ENCODE measurements at regions not wholly inside any gene's neighbourhood (a gene's known extent, or its start where the extent isn't known, plus 50 kb on each side); places are given as distances from the start of the nearest gene placed in this dataset.

- Histone ChIP-seq H4K20me1 (ENCODE audit: insufficient read depth, low read length) (no peaks in the 10 kb centered on the region), H3K27ac (ENCODE audit: low read depth, low read length, poor library complexity, severe bottlenecking) (no peak overlapping the region), H3K27me3 (ENCODE audit: insufficient read depth, low read length) (no peaks in the 10 kb centered on the region), H3K79me2 (ENCODE audit: insufficient read depth, low read length) (no peaks in the 10 kb centered on the region), H3K4me3 (ENCODE audit: low read depth, low read length, poor library complexity, severe bottlenecking) (no peak overlapping the region), H3F3A (ENCODE audit: insufficient read depth, low read length) (no peaks in the 10 kb centered on the region), H3K9me2 (ENCODE audit: low read depth, low read length) (no peaks in the 10 kb centered on the region), H3K9ac (ENCODE audit: low read length) (no peak overlapping the region), H2AFZ (ENCODE audit: low read length) (no peak overlapping the region), H3K9me3 (ENCODE audit: low read length) (no peaks in the 10 kb centered on the region), H3K36me3 (ENCODE audit: insufficient read depth, low read length) (no peaks in the 10 kb centered on the region), H3K4me2 (ENCODE audit: low read length) (no peak overlapping the region), H3K4me1 (ENCODE audit: insufficient read depth, low read length, severe bottlenecking) (no peaks in the 10 kb centered on the region)
- TF ChIP-seq CTCF (IDR thresholded peaks at IDR 0.05; ENCODE audit: low read length) (no peak), EZH2 (IDR thresholded peaks at IDR 0.05; ENCODE audit: borderline replicate concordance, low read length) (no peak)
Measured at GRCh38 chr10:3494131-3494837, 290.7 kb downstream of the KLF6 start.

- H3K79me2 ChIP-seq (ENCODE audit: insufficient read depth, low read length) = no peaks in the 10 kb centered on the region
- no peak overlapping the region for H3K9ac ChIP-seq (ENCODE audit: low read length)
- no peaks in the 10 kb centered on the region for H3K9me2 ChIP-seq (ENCODE audit: low read depth, low read length)
- H3K4me3 ChIP-seq (ENCODE audit: low read depth, low read length, poor library complexity, severe bottlenecking) = no peak overlapping the region
- no peaks in the 10 kb centered on the region for H3K4me1 ChIP-seq (ENCODE audit: insufficient read depth, low read length, severe bottlenecking)
- no peak overlapping the region for H2AFZ ChIP-seq (ENCODE audit: low read length)
- TF ChIP-seq EZH2 (IDR thresholded peaks at IDR 0.05; ENCODE audit: borderline replicate concordance, low read length) = no peak
- H3K36me3 ChIP-seq (ENCODE audit: insufficient read depth, low read length) = no peaks in the 10 kb centered on the region
- no peaks in the 10 kb centered on the region for H4K20me1 ChIP-seq (ENCODE audit: insufficient read depth, low read length)
- no peak overlapping the region for H3K27ac ChIP-seq (ENCODE audit: low read depth, low read length, poor library complexity, severe bottlenecking)
- H3F3A ChIP-seq (ENCODE audit: insufficient read depth, low read length) = no peaks in the 10 kb centered on the region
- no peak overlapping the region for H3K4me2 ChIP-seq (ENCODE audit: low read length)
- no peaks in the 10 kb centered on the region for H3K27me3 ChIP-seq (ENCODE audit: insufficient read depth, low read length)
- H3K9me3 ChIP-seq (ENCODE audit: low read length) = no peaks in the 10 kb centered on the region
Measured at GRCh38 chr10:3493621-3494020, 291.4 kb downstream of the KLF6 start.

DNA sequence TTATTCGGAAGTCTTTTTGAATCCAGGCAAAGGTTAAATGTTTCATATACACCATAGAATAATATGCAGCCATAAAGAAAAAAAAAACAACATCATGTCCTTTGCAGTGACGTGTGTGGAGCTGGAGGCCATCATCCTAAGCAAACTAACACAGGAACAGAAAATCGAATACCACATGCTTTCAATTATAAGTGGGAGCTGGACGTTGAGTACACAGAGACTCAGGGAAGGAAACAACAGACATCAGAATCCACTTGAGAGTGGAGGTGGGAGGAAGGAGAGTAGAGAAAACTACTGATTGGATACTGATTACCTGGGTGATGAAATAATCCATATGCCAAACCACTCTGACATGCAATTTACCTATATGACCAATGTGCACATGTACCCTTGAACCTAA, 293.4 kb downstream of the KLF6 start:
- TF ChIP-seq EZH2 (IDR thresholded peaks at IDR 0.05; ENCODE audit: borderline replicate concordance, low read length) (no peak), CTCF (IDR thresholded peaks at IDR 0.05; ENCODE audit: low read length) (no peak)
- no peaks in the 10 kb centered on the region for H3K9me2 ChIP-seq (ENCODE audit: low read depth, low read length)

DNA sequence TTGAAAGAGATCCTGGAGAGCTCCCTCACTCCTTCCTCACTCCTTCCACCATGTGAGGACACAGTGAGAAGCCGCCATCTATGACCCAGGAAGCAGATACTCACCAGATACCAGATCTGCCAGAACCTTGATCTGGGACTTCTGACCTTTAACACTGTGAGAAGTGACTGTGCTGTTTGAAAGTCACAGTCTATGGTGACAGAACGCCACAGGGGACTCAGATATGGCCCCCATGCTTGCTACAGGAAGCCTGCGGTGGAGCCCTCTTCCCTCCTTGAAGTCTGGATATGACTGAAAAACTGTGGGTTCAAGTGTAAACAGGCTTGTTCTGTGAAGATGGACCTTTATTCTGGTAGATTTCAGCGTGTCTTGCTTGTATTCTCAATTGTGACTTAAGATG, 297.8 kb downstream of the KLF6 start:
- H2AFZ ChIP-seq (ENCODE audit: low read length) = no peak overlapping the region
- no peak for TF ChIP-seq EZH2 (IDR thresholded peaks at IDR 0.05; ENCODE audit: borderline replicate concordance, low read length)
- TF ChIP-seq CTCF (IDR thresholded peaks at IDR 0.05; ENCODE audit: low read length) = no peak
- H3K27ac ChIP-seq (ENCODE audit: low read depth, low read length, poor library complexity, severe bottlenecking) = no peak overlapping the region
- H3F3A ChIP-seq (ENCODE audit: insufficient read depth, low read length) = no peaks in the 10 kb centered on the region
- no peaks in the 10 kb centered on the region for H4K20me1 ChIP-seq (ENCODE audit: insufficient read depth, low read length)
- H3K4me1 ChIP-seq (ENCODE audit: insufficient read depth, low read length, severe bottlenecking) = no peaks in the 10 kb centered on the region
- no peaks in the 10 kb centered on the region for H3K27me3 ChIP-seq (ENCODE audit: insufficient read depth, low read length)
- no peak overlapping the region for H3K4me3 ChIP-seq (ENCODE audit: low read depth, low read length, poor library complexity, severe bottlenecking)
- no peaks in the 10 kb centered on the region for H3K36me3 ChIP-seq (ENCODE audit: insufficient read depth, low read length)
- H3K9me3 ChIP-seq (ENCODE audit: low read length) = no peaks in the 10 kb centered on the region
- no peaks in the 10 kb centered on the region for H3K79me2 ChIP-seq (ENCODE audit: insufficient read depth, low read length)
- H3K9ac ChIP-seq (ENCODE audit: low read length) = no peak overlapping the region
- no peak overlapping the region for H3K4me2 ChIP-seq (ENCODE audit: low read length)
- no peaks in the 10 kb centered on the region for H3K9me2 ChIP-seq (ENCODE audit: low read depth, low read length)

More for the DNA sequence above, 293.4 kb downstream of the KLF6 start:
- no peaks in the 10 kb centered on the region for H3F3A ChIP-seq (ENCODE audit: insufficient read depth, low read length)
- no peak overlapping the region for H3K9ac ChIP-seq (ENCODE audit: low read length)
- no peak overlapping the region for H3K27ac ChIP-seq (ENCODE audit: low read depth, low read length, poor library complexity, severe bottlenecking)
- no peaks in the 10 kb centered on the region for H3K4me1 ChIP-seq (ENCODE audit: insufficient read depth, low read length, severe bottlenecking)
- no peaks in the 10 kb centered on the region for H4K20me1 ChIP-seq (ENCODE audit: insufficient read depth, low read length)
- no peaks in the 10 kb centered on the region for H3K27me3 ChIP-seq (ENCODE audit: insufficient read depth, low read length)
- no peak overlapping the region for H2AFZ ChIP-seq (ENCODE audit: low read length)
- H3K4me3 ChIP-seq (ENCODE audit: low read depth, low read length, poor library complexity, severe bottlenecking) = no peak overlapping the region
- H3K79me2 ChIP-seq (ENCODE audit: insufficient read depth, low read length) = no peaks in the 10 kb centered on the region
- H3K4me2 ChIP-seq (ENCODE audit: low read length) = no peak overlapping the region
- H3K9me3 ChIP-seq (ENCODE audit: low read length) = no peaks in the 10 kb centered on the region
- H3K36me3 ChIP-seq (ENCODE audit: insufficient read depth, low read length) = no peaks in the 10 kb centered on the region
